ENCODE measurements at regions not wholly inside any gene's neighbourhood (a gene's known extent, or its start where the extent isn't known, plus 50 kb on each side); places are given as distances from the start of the nearest gene placed in this dataset.

GRCh38 chr11:109526931-109527330, 104.9 kb downstream of the C11orf87 start:
- no peaks in the 10 kb centered on the region for H3K4me1 Mint-ChIP-seq
- H3K36me3 Mint-ChIP-seq (ENCODE audit: low read depth): no peaks in the 10 kb centered on the region
- DNase-seq: no peak
- TF ChIP-seq CTCF (IDR thresholded peaks at IDR 0.05): no peak
- H3K27ac Mint-ChIP-seq: no peak overlapping the region
- H3K9me3 Mint-ChIP-seq: no peaks in the 10 kb centered on the region
- no peaks in the 10 kb centered on the region for H3K27me3 Mint-ChIP-seq (ENCODE audit: low read depth, poor library complexity)
- H3K4me3 Mint-ChIP-seq: no peak overlapping the region

GRCh38 chr11:109527496-109527895, 105.5 kb downstream of the C11orf87 start:
- no peaks in the 10 kb centered on the region for H3K9me3 Mint-ChIP-seq
- TF ChIP-seq CTCF (IDR thresholded peaks at IDR 0.05): no peak
- H3K27ac Mint-ChIP-seq: no peak overlapping the region
- H3K4me3 Mint-ChIP-seq: no peak overlapping the region
- no peak for DNase-seq
- H3K36me3 Mint-ChIP-seq (ENCODE audit: low read depth): no peaks in the 10 kb centered on the region
- H3K4me1 Mint-ChIP-seq: no peaks in the 10 kb centered on the region
- no peaks in the 10 kb centered on the region for H3K27me3 Mint-ChIP-seq (ENCODE audit: low read depth, poor library complexity)

- no peak for DNase-seq
- Mint-ChIP-seq H3K27ac (no peak overlapping the region), H3K9me3 (peaks cover 14% of the 10 kb centered on the region), H3K27me3 (ENCODE audit: low read depth, poor library complexity) (peaks cover 3% of the 10 kb centered on the region), H3K36me3 (ENCODE audit: low read depth) (no peaks in the 10 kb centered on the region), H3K4me1 (no peaks in the 10 kb centered on the region), H3K4me3 (no peak overlapping the region)
- TF ChIP-seq CTCF (IDR thresholded peaks at IDR 0.05): no peak
Measured at GRCh38 chr11:109547356-109548027, 125.5 kb downstream of the C11orf87 start.

- Mint-ChIP-seq H3K9me3 (peaks cover under 1% of the 10 kb centered on the region), H3K36me3 (ENCODE audit: low read depth) (no peaks in the 10 kb centered on the region), H3K27ac (no peak overlapping the region), H3K4me1 (no peaks in the 10 kb centered on the region), H3K4me3 (no peak overlapping the region), H3K27me3 (ENCODE audit: low read depth, poor library complexity) (peaks cover 3% of the 10 kb centered on the region)
- no peak for TF ChIP-seq CTCF (IDR thresholded peaks at IDR 0.05)
- no peak for DNase-seq
Measured at GRCh38 chr11:109552376-109552775, 130.4 kb downstream of the C11orf87 start.

GRCh38 chr11:109553284-109553683, 131.3 kb downstream of the C11orf87 start:
- H3K27me3 Mint-ChIP-seq (ENCODE audit: low read depth, poor library complexity): peaks cover 3% of the 10 kb centered on the region

More at GRCh38 chr11:109553284-109553683, 131.3 kb downstream of the C11orf87 start:
- Mint-ChIP-seq H3K9me3 (peaks cover 6% of the 10 kb centered on the region), H3K4me1 (no peaks in the 10 kb centered on the region), H3K36me3 (ENCODE audit: low read depth) (no peaks in the 10 kb centered on the region), H3K4me3 (no peak overlapping the region), H3K27ac (no peak overlapping the region)
- TF ChIP-seq CTCF (IDR thresholded peaks at IDR 0.05): no peak
- DNase-seq: no peak
